GM18508 (cell line): ENCODE measurements at regions not wholly inside any gene's neighbourhood (a gene's known extent, or its start where the extent isn't known, plus 50 kb on each side); places are given as distances from the start of the nearest gene placed in this dataset.

ENCODE experiments used
- ATAC-seq: cut with Tn5 transposase; IDR thresholded peaks from one replicate; pipeline ENCODE4 v1.9.1; 2021; ENCODE audit warnings: moderate number of reproducible peaks; ENCODE audit not compliant: insufficient read depth, unreplicated experiment

GRCh38 chr6:47934023-47934422, 152.2 kb downstream of the OPN5 start:
- ATAC-seq, result no peak

GRCh38 chr6:47932575-47932974, 150.7 kb downstream of the OPN5 start:
- ATAC-seq, result no peak

DNA sequence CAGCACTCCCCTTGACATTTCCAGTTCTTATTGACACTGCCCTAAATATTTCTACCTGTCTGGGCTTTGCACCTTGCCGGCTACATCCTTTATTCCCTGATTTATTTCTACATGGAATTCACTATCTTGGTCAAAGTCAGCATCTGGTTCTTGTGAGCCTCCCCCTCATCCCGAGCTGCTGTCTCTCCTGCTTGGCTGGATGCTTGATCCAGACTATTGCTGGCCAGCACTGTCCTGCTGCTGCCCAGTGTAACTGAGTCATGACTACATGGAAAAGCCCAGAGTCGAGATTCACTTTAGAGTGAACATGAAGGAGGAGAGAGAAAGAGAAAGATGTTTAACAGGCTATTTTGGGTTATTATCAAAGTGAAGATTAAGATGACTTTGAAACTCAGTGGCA, 142.2 kb downstream of the OPN5 start:
- no peak for ATAC-seq

- ATAC-seq, result no peak
Observed at GRCh38 chr6:47922391-47922790, 140.6 kb downstream of the OPN5 start.

DNA sequence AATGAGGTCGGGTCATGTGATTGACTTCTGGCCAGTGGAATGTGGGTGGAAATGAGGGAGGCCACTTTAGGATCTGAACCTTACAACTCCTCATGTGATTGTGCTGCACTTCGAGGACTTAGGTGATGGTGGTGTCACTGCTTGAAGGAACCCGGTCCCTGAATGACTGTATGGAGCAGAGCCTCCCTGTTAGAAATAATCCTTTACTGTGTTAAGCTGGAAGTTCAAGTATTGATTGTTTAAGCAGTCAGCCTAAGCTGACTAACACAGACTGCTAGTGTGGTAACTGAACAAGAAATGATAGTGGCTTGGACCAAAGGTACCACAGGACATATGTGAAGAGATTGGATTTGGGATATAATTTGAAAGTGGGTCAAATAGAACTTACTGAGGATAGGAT, 138.0 kb downstream of the OPN5 start:
- ATAC-seq, result no peak

GRCh38 chr6:47917811-47918210, 136.0 kb downstream of the OPN5 start:
- no peak for ATAC-seq

- no peak for ATAC-seq
Observed at GRCh38 chr6:47917202-47917601, 135.4 kb downstream of the OPN5 start.

- ATAC-seq, result no peak
Observed at GRCh38 chr6:47915017-47915416, 133.2 kb downstream of the OPN5 start.

- no peak for ATAC-seq
Observed at GRCh38 chr6:47908271-47908670, 126.4 kb downstream of the OPN5 start.

DNA sequence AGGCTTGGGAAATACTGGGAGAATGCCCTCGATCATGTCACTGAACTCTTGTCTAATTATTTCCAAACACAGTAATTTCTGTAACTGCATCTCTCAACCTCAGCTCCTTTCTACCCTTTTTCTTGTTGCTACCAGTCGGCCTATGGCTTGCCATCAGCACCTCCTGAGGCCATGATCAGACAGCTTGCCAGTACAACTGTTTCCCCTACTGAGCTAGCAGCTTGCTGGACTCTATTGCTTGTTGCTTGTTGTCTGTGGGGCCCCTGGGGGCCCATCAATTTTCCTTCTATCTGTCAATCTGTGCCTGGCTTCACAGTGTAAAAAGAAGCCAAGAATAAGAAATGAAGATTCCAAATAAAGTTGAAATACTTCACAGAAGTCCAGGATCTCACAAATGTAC, 123.9 kb downstream of the OPN5 start:
- ATAC-seq, result no peak

DNA sequence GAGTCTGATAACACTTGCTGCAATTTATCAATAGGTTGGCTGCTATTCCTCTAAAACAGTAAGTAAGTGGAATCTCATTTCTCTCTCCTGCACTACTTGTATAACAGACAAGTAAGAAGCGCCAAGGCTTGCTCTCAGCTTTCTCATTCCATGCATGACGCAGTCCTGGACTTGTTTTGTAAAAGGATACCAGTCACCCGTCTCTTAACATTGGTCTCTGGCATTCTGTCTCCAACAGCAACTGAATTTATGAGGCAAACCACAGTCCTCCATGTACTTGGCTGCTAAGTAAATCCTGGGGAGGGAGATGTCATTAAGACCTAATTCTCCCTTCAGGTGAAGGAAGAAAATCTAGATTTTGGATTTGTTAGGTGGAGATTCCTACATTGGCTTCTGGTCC, 115.4 kb downstream of the OPN5 start:
- no peak for ATAC-seq

- ATAC-seq, result no peak
Observed at GRCh38 chr6:47890326-47890875, 108.6 kb downstream of the OPN5 start.

DNA sequence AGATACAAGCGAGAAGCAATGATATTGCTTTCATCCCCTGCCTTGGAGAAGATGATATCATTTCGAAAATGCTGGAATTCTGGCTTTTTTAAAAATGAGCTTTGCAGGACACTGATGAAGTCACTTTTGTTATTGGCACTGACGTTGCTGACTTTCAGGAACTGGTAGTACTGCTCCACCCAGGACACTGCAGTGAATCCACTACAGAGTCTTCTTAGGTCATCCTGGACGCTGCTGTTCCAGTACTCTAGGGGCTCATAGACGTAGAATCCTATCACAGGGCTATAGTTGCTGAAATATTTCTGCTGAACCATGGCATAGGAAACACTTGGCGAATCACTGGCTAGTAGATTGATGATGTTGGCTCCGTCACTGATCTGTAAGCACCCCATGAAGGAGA, 97.2 kb downstream of the OPN5 start:
- ATAC-seq, result no peak
